NCI-H2029 treated with DMSO at 0.1 percent for 48 hours (cell line): ENCODE measurements at regions not wholly inside any gene's neighbourhood (a gene's known extent, or its start where the extent isn't known, plus 50 kb on each side); places are given as distances from the start of the nearest gene placed in this dataset.

Experiments
- DNase-seq: peaks from one replicate; lab custom pipeline; 2025; lab: John Stamatoyannopoulos, UW

- DNase-seq: no peak
Measured at GRCh38 chr11:115030166-115030565, 351.8 kb downstream of the NXPE2 start.

GRCh38 chr11:115036406-115037180, 358.3 kb downstream of the NXPE2 start:
- no peak for DNase-seq

GRCh38 chr11:115042002-115042401, 363.7 kb downstream of the NXPE2 start:
- DNase-seq: no peak

- DNase-seq: no peak
Measured at GRCh38 chr11:115047631-115048030, 369.3 kb downstream of the NXPE2 start.

GRCh38 chr11:115049796-115050195, 371.5 kb downstream of the NXPE2 start:
- no peak for DNase-seq

- DNase-seq: no peak
Measured at GRCh38 chr11:115050756-115051155, 372.4 kb downstream of the NXPE2 start.

GRCh38 chr11:115051938-115052590, 373.7 kb downstream of the NXPE2 start:
- DNase-seq: no peak

GRCh38 chr11:115052601-115053000, 374.3 kb downstream of the NXPE2 start:
- DNase-seq: no peak

- no peak for DNase-seq
Measured at GRCh38 chr11:115054570-115055538, 376.5 kb downstream of the NXPE2 start.

- no peak for DNase-seq
Measured at GRCh38 chr11:115056514-115056913, 378.2 kb downstream of the NXPE2 start.

GRCh38 chr11:115060840-115061239, 382.5 kb downstream of the NXPE2 start:
- no peak for DNase-seq

GRCh38 chr11:115065314-115065713, 387.0 kb downstream of the NXPE2 start:
- no peak for DNase-seq

- no peak for DNase-seq
Measured at GRCh38 chr11:115065830-115066664, 387.7 kb downstream of the NXPE2 start.

GRCh38 chr11:115067471-115067870, 389.1 kb downstream of the NXPE2 start:
- DNase-seq: no peak

GRCh38 chr11:115067900-115068530, 389.7 kb downstream of the NXPE2 start:
- DNase-seq: no peak

- no peak for DNase-seq
Measured at GRCh38 chr11:115069599-115069998, 391.3 kb downstream of the NXPE2 start.

GRCh38 chr11:115075356-115075755, 397.0 kb downstream of the NXPE2 start:
- no peak for DNase-seq

GRCh38 chr11:115077740-115078139, 399.4 kb downstream of the NXPE2 start:
- no peak for DNase-seq

GRCh38 chr11:115078461-115079438, 400.4 kb downstream of the NXPE2 start:
- DNase-seq: no peak
